ENCODE measurements at regions not wholly inside any gene's neighbourhood (a gene's known extent, or its start where the extent isn't known, plus 50 kb on each side); places are given as distances from the start of the nearest gene placed in this dataset.

- TF ChIP-seq FOXA1 (IDR thresholded peaks at IDR 0.05): no peak
- TF ChIP-seq, protein P1, sequence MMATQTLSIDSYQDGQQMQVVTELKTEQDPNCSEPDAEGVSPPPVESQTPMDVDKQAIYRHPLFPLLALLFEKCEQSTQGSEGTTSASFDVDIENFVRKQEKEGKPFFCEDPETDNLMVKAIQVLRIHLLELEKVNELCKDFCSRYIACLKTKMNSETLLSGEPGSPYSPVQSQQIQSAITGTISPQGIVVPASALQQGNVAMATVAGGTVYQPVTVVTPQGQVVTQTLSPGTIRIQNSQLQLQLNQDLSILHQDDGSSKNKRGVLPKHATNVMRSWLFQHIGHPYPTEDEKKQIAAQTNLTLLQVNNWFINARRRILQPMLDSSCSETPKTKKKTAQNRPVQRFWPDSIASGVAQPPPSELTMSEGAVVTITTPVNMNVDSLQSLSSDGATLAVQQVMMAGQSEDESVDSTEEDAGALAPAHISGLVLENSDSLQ (IDR thresholded peaks at IDR 0.05): no peak
- no peak for TF ChIP-seq SUZ12 (IDR thresholded peaks at IDR 0.05)
- TF ChIP-seq TARDBP (IDR thresholded peaks at IDR 0.05): no peak
- TF ChIP-seq NFRKB (IDR thresholded peaks at IDR 0.05): no peak
- TF ChIP-seq SP1 (IDR thresholded peaks at IDR 0.05): no peak
- no peak for TF ChIP-seq BHLHE40 (IDR thresholded peaks at IDR 0.05; ENCODE audit: borderline replicate concordance)
- TF ChIP-seq L3MBTL2 (conservative IDR thresholded peaks at IDR 0.05): no peak
- TF ChIP-seq FOXM1 (IDR thresholded peaks at IDR 0.05; ENCODE audit: borderline replicate concordance): no peak
- no peak for TF ChIP-seq ZNF384 (IDR thresholded peaks at IDR 0.05)
- TF ChIP-seq HDGF (IDR thresholded peaks at IDR 0.05; ENCODE audit: borderline replicate concordance): no peak
- no peak for TF ChIP-seq CTBP1 (IDR thresholded peaks at IDR 0.05; ENCODE audit: borderline replicate concordance)
- no peak for TF ChIP-seq ARNT (IDR thresholded peaks at IDR 0.05)
- no peak for TF ChIP-seq FOXK2 (IDR thresholded peaks at IDR 0.05)
Observed at GRCh38 chr2:117519238-117519637, 295.3 kb upstream of the DDX18 start.

All from HEK293T (cell line).